ENCODE measurements at regions not wholly inside any gene's neighbourhood (a gene's known extent, or its start where the extent isn't known, plus 50 kb on each side); places are given as distances from the start of the nearest gene placed in this dataset.

DNA sequence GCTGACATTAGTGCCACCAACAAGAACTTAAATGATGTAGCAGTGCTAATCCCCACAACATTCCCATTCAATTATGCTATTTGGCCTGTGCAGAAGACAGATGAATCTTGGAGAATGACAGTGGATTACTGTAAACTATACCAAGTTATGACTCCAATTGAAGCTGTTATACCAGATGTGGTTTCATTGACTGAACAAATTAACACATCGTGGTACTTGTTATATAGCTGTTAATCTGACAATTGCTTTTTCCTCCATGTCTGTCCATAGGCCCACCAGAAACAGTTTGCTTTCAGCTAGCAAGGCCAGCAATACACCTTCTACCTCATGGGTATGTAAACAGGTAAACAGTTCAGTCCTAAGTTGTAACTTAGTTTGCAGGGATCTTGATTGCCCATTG, 101.1 kb downstream of the S1PR1 start:
- TF ChIP-seq, protein P1, sequence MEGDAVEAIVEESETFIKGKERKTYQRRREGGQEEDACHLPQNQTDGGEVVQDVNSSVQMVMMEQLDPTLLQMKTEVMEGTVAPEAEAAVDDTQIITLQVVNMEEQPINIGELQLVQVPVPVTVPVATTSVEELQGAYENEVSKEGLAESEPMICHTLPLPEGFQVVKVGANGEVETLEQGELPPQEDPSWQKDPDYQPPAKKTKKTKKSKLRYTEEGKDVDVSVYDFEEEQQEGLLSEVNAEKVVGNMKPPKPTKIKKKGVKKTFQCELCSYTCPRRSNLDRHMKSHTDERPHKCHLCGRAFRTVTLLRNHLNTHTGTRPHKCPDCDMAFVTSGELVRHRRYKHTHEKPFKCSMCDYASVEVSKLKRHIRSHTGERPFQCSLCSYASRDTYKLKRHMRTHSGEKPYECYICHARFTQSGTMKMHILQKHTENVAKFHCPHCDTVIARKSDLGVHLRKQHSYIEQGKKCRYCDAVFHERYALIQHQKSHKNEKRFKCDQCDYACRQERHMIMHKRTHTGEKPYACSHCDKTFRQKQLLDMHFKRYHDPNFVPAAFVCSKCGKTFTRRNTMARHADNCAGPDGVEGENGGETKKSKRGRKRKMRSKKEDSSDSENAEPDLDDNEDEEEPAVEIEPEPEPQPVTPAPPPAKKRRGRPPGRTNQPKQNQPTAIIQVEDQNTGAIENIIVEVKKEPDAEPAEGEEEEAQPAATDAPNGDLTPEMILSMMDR (CRISPR knock-in tag; IDR thresholded peaks at IDR 0.05), result no peak
- no peak for TF ChIP-seq CEBPB (IDR thresholded peaks at IDR 0.05; ENCODE audit: borderline replicate concordance, low read depth, low read length)
- TF ChIP-seq ZBTB42 (CRISPR knock-in tag; IDR thresholded peaks at IDR 0.05), result no peak
- TF ChIP-seq SMC3 (IDR thresholded peaks at IDR 0.05; ENCODE audit: low read length), result no peak
- TF ChIP-seq HDAC6 (IDR thresholded peaks at IDR 0.05; ENCODE audit: low read depth, low read length), result no peak
- TF ChIP-seq ZNF292 (CRISPR knock-in tag; IDR thresholded peaks at IDR 0.05; ENCODE audit: borderline replicate concordance, low read depth), result no peak
- no peak for TF ChIP-seq MAFG (CRISPR knock-in tag; IDR thresholded peaks at IDR 0.05)
- no peak for TF ChIP-seq SMAD3 (CRISPR knock-in tag; IDR thresholded peaks at IDR 0.05)
- TF ChIP-seq RAD21 (CRISPR knock-in tag; IDR thresholded peaks at IDR 0.05), result no peak
- TF ChIP-seq, protein P2, sequence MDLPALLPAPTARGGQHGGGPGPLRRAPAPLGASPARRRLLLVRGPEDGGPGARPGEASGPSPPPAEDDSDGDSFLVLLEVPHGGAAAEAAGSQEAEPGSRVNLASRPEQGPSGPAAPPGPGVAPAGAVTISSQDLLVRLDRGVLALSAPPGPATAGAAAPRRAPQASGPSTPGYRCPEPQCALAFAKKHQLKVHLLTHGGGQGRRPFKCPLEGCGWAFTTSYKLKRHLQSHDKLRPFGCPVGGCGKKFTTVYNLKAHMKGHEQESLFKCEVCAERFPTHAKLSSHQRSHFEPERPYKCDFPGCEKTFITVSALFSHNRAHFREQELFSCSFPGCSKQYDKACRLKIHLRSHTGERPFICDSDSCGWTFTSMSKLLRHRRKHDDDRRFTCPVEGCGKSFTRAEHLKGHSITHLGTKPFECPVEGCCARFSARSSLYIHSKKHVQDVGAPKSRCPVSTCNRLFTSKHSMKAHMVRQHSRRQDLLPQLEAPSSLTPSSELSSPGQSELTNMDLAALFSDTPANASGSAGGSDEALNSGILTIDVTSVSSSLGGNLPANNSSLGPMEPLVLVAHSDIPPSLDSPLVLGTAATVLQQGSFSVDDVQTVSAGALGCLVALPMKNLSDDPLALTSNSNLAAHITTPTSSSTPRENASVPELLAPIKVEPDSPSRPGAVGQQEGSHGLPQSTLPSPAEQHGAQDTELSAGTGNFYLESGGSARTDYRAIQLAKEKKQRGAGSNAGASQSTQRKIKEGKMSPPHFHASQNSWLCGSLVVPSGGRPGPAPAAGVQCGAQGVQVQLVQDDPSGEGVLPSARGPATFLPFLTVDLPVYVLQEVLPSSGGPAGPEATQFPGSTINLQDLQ (CRISPR knock-in tag; IDR thresholded peaks at IDR 0.05), result no peak
- TF ChIP-seq, protein P3, sequence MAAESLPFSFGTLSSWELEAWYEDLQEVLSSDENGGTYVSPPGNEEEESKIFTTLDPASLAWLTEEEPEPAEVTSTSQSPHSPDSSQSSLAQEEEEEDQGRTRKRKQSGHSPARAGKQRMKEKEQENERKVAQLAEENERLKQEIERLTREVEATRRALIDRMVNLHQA (CRISPR knock-in tag; IDR thresholded peaks at IDR 0.05), result no peak
- no peak for TF ChIP-seq ZNF274 (CRISPR knock-in tag; IDR thresholded peaks at IDR 0.05)

Data from HepG2 (cell line).